ENCODE measurements at regions not wholly inside any gene's neighbourhood (a gene's known extent, or its start where the extent isn't known, plus 50 kb on each side); places are given as distances from the start of the nearest gene placed in this dataset.
A peak's percentile ranks its signal among the peaks of the same experiment; 100 is the strongest.

DNA sequence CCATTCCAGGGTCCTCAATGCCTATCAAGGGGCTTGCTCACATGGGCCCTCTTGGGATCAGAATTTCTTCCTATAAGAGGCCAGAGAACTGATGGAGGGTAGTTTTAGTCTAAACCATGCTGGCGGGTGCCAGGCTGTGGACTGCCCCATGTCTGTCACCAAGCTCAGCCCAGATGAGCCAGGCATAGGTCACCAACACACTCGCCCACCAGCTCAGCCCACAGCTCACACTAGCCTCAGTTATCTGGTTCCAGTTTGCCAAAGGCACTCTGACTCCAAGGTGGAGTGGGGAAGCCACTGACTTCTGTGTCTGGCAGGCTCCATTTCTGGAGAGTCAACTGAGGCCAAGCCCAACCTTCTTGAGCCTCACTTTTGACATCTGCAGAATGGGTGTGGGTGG lies 50.7 kb upstream of the INSYN1 start:
- no peak for DNase-seq

DNA sequence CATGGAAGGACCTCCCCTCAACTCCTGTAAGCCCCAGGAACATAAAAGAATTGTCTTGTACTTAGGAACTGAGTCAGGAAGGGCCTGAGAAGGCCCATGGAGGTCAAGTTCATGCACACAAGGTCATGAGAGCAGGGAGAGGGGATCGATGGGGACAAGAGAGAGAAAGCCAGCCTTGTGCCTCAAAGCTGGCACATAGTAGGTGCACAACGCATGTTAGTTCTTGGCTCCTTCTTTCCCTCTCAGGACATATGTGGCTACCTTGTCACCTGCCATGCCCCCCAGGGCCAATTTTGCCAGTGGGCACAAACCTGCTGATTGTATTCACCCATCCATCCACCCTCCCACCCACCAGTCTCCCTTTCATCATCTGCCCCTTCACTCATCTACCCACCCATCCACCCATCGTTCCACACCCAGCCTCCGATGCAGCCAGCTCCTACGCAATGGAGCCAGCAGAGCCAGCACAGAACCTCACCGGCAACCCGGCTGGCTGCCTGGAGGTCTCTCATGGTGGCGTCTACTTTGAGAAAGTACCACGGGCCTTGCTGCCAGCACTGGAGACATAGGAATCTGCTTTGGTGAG lies 52.4 kb upstream of the INSYN1 start:
- no peak for DNase-seq

DNA sequence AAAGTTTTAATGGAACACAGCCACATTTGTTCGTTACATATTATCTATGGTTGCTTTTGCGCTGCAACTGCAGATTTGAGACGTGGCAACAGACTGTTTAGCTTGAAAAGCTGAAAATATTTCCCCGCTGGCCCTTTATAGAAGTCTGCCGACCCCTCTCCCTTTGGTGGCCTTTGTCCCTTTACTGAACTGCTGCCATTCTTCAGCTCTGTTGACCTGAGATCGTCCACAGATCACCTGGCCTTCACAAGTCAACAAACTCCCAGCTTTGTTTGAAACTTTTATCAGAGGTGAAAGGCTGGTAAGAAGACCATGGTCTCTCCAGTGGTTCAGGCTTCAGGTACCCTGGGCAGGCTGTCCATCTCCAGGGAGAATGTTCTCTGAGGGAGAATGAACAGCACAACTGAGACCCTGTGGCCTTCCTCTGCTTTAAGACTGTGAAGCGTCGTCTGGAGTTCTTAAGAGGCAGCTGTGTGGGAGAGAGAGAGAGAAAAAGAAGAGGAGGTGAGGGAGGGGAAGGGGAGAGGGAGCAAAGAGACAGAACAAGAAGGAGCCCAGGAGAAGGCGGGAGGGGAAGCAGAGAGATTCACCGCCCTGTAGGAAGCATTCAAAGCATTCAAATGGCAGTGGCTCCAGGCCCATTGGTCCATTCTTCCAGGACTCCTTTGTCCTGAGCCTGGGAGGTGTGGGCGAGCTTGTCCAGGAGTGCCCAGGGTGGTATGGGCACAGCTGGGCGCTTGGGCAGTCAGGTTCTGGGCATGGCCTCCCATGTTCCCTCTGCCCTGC lies 53.7 kb upstream of the INSYN1 start:
- DNase-seq = no peak

DNA sequence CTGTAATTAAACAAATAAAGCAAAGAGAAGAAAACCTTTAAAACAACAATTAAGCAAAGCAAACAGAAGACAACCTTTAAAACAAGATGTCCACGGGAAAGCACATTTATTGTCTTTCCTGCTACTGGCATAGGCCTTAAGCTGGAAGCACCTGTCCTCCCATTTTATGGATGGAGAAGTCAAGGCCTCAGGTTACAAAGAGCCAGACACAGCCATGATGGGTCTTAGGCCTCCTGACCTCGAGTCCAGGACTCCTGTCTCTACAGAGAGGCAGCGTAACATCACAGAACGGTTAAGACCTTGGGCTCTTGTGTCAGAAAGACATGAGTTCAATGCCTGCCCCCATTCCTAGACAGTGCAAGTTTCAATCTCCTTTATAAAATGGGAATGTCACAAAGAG lies 54.7 kb upstream of the INSYN1 start:
- DNase-seq = no peak

DNA sequence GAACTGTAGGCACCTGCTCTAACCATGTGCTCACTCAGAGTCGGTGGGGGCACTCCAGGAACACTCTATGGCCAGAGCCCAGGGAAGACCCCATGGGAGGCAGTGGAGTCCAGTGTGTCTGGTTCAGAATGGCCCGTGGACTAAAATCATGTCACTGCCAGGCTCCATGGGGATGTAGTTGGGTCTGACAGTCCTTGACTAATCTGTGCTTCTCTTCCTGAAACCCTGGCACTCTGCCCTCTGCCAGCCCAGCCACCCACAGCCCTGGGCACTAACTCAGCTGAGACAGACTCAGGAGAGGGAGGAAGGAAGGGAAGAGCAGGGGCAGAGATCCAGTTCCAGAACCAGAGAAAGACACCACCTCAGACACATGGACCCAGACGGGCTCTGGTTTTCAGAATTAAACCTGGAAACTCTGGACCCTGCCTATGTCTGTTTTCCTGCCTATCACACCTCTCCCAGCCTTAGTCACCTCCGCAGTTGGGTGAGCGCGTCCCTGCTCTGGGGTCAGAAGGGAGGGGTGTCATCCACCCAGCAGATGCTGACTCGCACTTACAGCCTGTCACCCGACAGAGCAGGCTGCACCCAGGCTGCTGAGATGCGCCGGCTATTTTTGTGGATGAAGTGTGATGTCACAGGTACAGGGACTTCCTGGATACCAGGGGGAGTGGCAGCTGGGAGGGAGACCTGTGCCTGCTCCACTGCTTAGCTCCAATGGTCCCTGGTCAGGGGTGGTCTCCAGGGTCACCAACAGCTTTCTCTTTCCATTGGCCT lies 56.8 kb upstream of the INSYN1 start:
- DNase-seq = peak; percentile 4

DNA sequence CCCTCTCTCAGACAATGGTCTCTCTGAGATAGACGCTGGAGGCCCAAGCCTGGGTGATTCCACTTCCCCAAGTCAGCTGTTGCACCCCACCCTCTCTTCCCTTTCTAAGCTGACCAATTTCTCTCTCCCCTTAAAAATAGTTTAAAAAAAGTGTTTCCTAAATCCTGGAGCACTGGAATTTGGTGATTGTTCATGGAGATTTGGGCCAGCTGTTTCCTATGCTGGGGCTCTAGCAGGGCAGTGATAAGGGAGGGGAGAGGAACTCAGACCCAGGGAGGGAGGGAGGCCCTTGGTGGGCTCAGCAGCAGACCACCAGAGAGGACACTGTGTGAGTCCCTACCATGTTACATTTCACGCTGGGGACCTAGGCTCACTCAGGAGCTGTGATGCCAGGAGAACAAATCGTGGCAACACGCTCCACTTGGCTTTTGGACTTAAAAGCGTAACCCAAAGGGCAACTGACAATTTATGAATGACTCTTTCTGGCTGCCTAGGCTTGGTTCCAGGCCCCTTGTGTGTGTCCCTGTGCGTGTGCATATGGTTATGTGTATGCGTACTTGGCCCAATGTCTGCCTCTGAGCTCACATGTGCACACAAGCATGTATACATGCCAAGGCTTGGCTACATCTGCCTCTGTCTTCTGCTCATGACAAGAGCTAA lies 59.8 kb upstream of the INSYN1 start:
- DNase-seq = no peak

DNA sequence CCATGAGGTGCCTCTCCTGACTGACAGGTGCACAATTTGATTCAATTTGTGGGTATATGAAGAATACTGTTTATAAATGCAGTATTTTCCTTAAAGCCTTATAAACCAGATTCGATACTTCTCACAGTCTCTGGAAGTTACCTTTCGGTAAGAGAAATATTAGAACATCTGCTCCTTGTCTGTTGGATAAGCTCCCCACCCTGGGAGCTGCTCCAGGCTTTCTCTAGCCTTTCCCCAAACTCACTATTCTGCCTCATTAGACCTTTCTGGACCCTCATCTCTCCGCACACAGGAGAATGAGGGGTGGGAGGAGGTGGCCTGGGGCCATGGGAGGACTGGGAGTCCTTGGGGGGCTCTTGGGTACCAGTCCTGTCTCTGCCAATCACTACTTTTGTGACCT lies 59.8 kb upstream of the TBC1D21 start:
- no peak for DNase-seq

DNA sequence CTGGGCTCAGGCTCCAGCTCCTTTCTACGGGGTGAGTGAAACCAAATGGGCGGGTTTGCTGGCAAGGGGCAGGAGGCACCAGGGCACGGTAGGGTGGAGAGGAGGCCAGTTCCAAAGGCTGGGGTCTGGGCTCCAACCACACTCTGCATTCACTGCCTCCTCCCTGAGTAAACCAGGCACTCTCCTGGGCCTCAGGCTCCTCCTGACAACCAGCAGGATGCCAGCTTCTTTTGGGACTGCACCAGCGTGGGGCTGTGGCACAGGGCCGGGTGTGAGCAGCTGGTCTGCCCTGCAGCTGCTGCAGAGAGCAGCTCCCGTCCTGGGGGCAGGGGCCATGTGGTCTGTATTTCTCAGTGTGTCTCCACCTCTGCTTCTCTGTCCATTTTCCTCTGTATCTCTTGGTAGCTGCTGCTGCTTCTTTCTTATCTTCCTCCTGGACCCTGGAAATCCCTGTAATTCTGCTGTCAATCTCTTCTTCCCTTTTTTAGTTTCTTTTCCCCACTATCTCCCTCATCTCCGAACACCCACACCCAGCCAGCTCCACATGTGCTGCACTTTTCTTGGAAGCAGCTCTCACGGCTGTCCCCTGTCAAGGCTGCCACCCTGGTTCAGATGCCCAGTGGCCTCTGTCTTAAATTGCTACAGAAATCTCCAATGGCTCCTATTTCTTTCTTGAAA lies 54.9 kb upstream of the TBC1D21 start:
- no peak for DNase-seq

DNA sequence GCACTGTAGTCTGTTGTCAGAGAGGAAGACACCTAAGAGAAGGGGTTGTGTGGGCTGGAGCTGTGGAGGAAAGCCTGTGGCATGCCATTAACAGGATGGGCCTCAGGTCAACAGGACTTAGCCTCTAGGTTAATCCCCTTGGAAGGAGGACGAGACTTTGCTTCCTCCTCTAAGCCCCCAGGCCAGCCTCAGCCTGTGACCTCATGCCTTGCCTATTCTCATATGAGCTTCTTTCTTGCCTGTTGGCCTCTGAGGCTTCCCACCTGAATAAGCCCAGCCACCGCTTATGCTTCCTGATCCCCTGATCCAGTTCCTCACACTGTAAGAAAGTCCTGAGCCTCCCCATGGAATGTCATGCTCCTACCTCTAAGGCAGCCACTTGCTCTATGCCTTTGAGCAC lies 52.2 kb upstream of the TBC1D21 start:
- no peak for DNase-seq

DNA sequence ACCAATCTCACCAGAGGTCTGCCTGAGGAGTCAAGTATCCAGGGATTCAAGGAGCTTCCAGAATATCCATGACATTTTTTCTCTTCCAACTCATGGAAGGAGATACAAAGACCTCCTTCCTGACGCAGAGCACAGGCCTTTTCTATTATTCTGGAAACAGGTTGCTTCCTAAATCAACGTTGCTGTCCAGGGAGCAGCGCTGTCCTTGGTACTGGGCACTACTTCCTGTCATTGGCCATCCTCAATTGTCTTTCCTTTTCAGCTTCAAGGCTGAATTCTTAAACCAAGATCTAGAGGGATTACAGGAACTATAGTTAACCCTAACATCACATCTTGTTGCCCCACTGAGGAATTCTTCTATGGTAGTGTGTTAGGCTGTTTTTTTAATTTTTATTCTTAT lies 50.4 kb upstream of the TBC1D21 start:
- no peak for DNase-seq

All from midbrain (tissue), 1 donor.